Activated naive CD4-positive, alpha-beta T cell treated with anti-CD3 and anti-CD28 coated beads for 36 hours (primary cell): ENCODE measurements at regions not wholly inside any gene's neighbourhood (a gene's known extent, or its start where the extent isn't known, plus 50 kb on each side); places are given as distances from the start of the nearest gene placed in this dataset.

Source experiments
- CTCF ChIA-PET: fragments of 350-600 bp; sonication (Branson Sonifier 250); formaldehyde crosslinking; loops from one replicate; lab custom pipeline; 2021; ENCODE audit warnings: antibody characterized with exemption; lab: Charles Lee
- DNase-seq: peaks from one replicate; pipeline ENCODE4 v3.0.0-alpha.2; 2020
- H3K27ac Mint-ChIP-seq: one replicate; pipeline ENCODE4 v1.8.0; 2021; ENCODE audit warnings: mild to moderate bottlenecking, mixed read lengths
- H3K27me3 Mint-ChIP-seq: one replicate; pipeline ENCODE4 v1.8.0; 2021; ENCODE audit warnings: low read depth, mixed read lengths
- H3K36me3 Mint-ChIP-seq: one replicate; pipeline ENCODE4 v1.8.0; 2021; ENCODE audit warnings: low read depth, mixed read lengths
- H3K4me1 Mint-ChIP-seq: one replicate; pipeline ENCODE4 v1.8.0; 2021; ENCODE audit warnings: low read depth, mixed read lengths
- H3K4me3 Mint-ChIP-seq: one replicate; pipeline ENCODE4 v1.8.0; 2021; ENCODE audit warnings: mild to moderate bottlenecking, moderate library complexity, mixed read lengths
- H3K9me3 Mint-ChIP-seq: one replicate; pipeline ENCODE4 v1.8.0; 2021; ENCODE audit warnings: mixed read lengths
- intact Hi-C: fragments of 100-400 bp; cut with micrococcal nuclease; formaldehyde crosslinking; loops from one replicate; pipeline ENCODE4 v1.15.1; 2023

DNA sequence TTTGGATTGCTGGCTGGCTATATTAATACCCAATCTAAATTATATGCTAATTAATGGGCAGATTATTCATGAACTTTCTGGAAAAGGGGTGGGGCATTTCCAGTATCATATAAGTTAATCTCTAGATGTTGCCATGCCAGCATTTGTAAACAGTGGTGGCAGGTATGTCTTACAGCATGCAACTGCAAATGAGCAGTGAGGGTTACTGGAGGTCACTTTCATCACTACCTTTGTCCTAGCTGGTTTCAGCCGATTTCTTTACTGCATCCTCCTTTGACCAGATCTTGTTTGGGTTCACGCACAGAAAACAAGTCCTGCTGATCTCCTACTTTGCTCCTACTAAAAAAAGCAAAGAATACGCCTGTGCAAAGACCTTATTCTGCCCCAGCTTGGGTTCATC is 89.1 kb upstream of the USP47 start:
- Mint-ChIP-seq H3K4me3 (no peak overlapping the region), H3K9me3 (no peaks in the 10 kb centered on the region), H3K36me3 (no peaks in the 10 kb centered on the region), H3K27me3 (peaks cover 7% of the 10 kb centered on the region), H3K27ac (no peak overlapping the region), H3K4me1 (no peaks in the 10 kb centered on the region)
- no peak for DNase-seq
- intact Hi-C loops: no loop called here
- CTCF ChIA-PET: no interaction called here

GRCh38 chr11:11750017-11750878 is 91.5 kb upstream of the USP47 start:
- Mint-ChIP-seq H3K27me3 (peaks cover 8% of the 10 kb centered on the region), H3K36me3 (no peaks in the 10 kb centered on the region)

GRCh38 chr11:11748706-11749365 is 92.9 kb upstream of the USP47 start:
- no peaks in the 10 kb centered on the region for H3K36me3 Mint-ChIP-seq
- H3K4me3 Mint-ChIP-seq: no peak overlapping the region
- peaks cover 12% of the 10 kb centered on the region for H3K27me3 Mint-ChIP-seq
- DNase-seq: no peak
- H3K27ac Mint-ChIP-seq: no peak overlapping the region
- intact Hi-C loops: no loop called here
- H3K4me1 Mint-ChIP-seq: no peaks in the 10 kb centered on the region
- no peaks in the 10 kb centered on the region for H3K9me3 Mint-ChIP-seq
- CTCF ChIA-PET: interaction anchor here (0.6 kb wide), 1 partner anchor 1419 kb away, joined by 3 read pairs; no protein-coding TSS in a partner anchor

More at GRCh38 chr11:11750017-11750878, 91.5 kb upstream of the USP47 start:
- no peaks in the 10 kb centered on the region for H3K9me3 Mint-ChIP-seq
- no peak overlapping the region for H3K27ac Mint-ChIP-seq
- no peak for DNase-seq
- CTCF ChIA-PET: no interaction called here
- no peaks in the 10 kb centered on the region for H3K4me1 Mint-ChIP-seq
- intact Hi-C loops: no loop called here
- no peak overlapping the region for H3K4me3 Mint-ChIP-seq

GRCh38 chr11:11747570-11747969 is 94.2 kb upstream of the USP47 start:
- Mint-ChIP-seq H3K36me3 (no peaks in the 10 kb centered on the region), H3K9me3 (no peaks in the 10 kb centered on the region), H3K4me3 (no peak overlapping the region), H3K27ac (no peak overlapping the region), H3K4me1 (no peaks in the 10 kb centered on the region), H3K27me3 (peaks cover 11% of the 10 kb centered on the region)
- DNase-seq: no peak
- CTCF ChIA-PET: no interaction called here
- intact Hi-C loops: no loop called here

GRCh38 chr11:11746449-11746848 is 95.3 kb upstream of the USP47 start:
- intact Hi-C loops: no loop called here
- Mint-ChIP-seq H3K27me3 (peaks cover 11% of the 10 kb centered on the region), H3K9me3 (no peaks in the 10 kb centered on the region), H3K36me3 (no peaks in the 10 kb centered on the region), H3K4me1 (no peaks in the 10 kb centered on the region), H3K27ac (no peak overlapping the region), H3K4me3 (no peak overlapping the region)
- CTCF ChIA-PET: no interaction called here
- no peak for DNase-seq

DNA sequence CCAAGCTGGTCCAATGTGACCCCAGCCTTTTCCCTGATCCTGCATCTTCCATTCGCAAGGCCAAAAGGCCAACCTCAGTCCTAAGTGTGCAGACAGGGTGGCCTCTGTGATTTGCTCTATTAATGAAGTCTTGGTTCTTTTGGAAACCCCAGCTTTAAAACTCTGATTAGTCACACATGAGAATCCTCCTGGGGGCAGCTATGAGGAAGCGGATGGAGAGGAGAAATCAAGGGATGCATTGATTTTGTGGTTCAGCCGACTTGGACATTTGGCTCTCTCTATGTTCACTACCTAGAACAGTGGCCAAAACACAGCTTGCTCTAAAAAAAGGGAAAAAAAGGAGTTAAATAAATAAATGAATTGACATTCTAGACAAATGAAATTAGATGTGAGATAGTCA is 98.6 kb upstream of the USP47 start:
- intact Hi-C loops: no loop called here
- H3K27ac Mint-ChIP-seq: no peak overlapping the region
- H3K27me3 Mint-ChIP-seq: peaks cover 10% of the 10 kb centered on the region
- no peaks in the 10 kb centered on the region for H3K9me3 Mint-ChIP-seq
- no peaks in the 10 kb centered on the region for H3K4me1 Mint-ChIP-seq
- H3K36me3 Mint-ChIP-seq: no peaks in the 10 kb centered on the region
- H3K4me3 Mint-ChIP-seq: no peak overlapping the region
- CTCF ChIA-PET: interaction anchor here (0.7 kb wide), 1 partner anchor 1014 kb away, joined by 3 read pairs; no protein-coding TSS in a partner anchor
- DNase-seq: no peak

DNA sequence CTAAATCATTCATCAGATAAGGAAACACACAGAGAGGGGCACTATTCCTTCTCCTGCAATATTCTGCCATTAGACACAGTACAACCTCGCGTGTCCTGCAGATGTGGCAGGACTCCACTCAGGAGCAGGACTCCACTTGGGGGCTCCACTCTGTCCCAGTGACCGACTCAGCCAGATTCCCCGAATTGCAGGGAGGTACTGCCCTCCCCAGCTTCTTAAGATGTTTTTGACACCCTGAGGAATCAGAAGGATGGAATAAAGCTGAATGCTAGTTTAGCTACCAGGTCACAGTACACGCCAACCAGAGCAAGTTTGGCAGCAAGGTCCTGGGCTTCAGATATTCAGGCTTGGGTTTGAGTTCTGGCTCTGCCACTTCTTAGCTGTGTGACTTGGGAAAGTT is 99.3 kb upstream of the USP47 start:
- CTCF ChIA-PET: interaction anchor here (0.7 kb wide), 1 partner anchor 1013 kb away, joined by 3 read pairs; no protein-coding TSS in a partner anchor
- H3K4me1 Mint-ChIP-seq: no peaks in the 10 kb centered on the region
- intact Hi-C loops: no loop called here
- peaks cover 10% of the 10 kb centered on the region for H3K27me3 Mint-ChIP-seq
- no peak overlapping the region for H3K27ac Mint-ChIP-seq
- no peaks in the 10 kb centered on the region for H3K36me3 Mint-ChIP-seq
- no peaks in the 10 kb centered on the region for H3K9me3 Mint-ChIP-seq
- DNase-seq: no peak
- no peak overlapping the region for H3K4me3 Mint-ChIP-seq

DNA sequence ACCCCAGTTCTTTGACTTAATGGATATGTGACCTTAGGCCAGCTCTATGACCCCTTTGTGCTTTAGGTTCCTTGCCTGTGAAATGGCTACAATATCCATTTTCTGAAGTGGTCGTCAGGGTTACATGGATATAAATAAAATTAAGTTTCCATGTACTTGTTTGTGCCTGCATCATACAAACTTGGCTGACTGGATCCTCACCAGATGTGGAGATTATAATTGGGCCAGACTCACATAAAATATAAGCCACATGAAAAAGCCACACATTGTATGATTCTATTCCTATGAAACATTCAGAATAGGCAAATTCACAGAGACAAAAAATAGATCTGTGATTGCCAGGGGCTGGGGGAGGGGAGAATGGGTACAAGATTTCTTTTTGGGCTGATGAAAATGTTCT is 100.9 kb upstream of the USP47 start:
- no peak overlapping the region for H3K27ac Mint-ChIP-seq
- H3K4me1 Mint-ChIP-seq: no peaks in the 10 kb centered on the region
- intact Hi-C loops: no loop called here
- no peak overlapping the region for H3K4me3 Mint-ChIP-seq
- H3K9me3 Mint-ChIP-seq: no peaks in the 10 kb centered on the region
- peaks cover 8% of the 10 kb centered on the region for H3K27me3 Mint-ChIP-seq
- DNase-seq: no peak
- CTCF ChIA-PET: no interaction called here
- H3K36me3 Mint-ChIP-seq: no peaks in the 10 kb centered on the region

- CTCF ChIA-PET: no interaction called here
- Mint-ChIP-seq H3K4me3 (no peak overlapping the region), H3K27ac (no peak overlapping the region), H3K4me1 (no peaks in the 10 kb centered on the region), H3K27me3 (peaks cover 8% of the 10 kb centered on the region), H3K36me3 (no peaks in the 10 kb centered on the region), H3K9me3 (no peaks in the 10 kb centered on the region)
- DNase-seq: no peak
- intact Hi-C loops: no loop called here
Measured at GRCh38 chr11:11740073-11740702, 101.6 kb upstream of the USP47 start.

- no peaks in the 10 kb centered on the region for H3K4me1 Mint-ChIP-seq
- H3K27me3 Mint-ChIP-seq: peaks cover 5% of the 10 kb centered on the region
- DNase-seq: peak; percentile 14
- no peak overlapping the region for H3K4me3 Mint-ChIP-seq
- intact Hi-C loops: no loop called here
- CTCF ChIA-PET: no interaction called here
- H3K36me3 Mint-ChIP-seq: no peaks in the 10 kb centered on the region
- H3K27ac Mint-ChIP-seq: no peak overlapping the region
- no peaks in the 10 kb centered on the region for H3K9me3 Mint-ChIP-seq
Measured at GRCh38 chr11:11738370-11738769, 103.4 kb upstream of the USP47 start.

GRCh38 chr11:11735586-11735985 is 106.2 kb upstream of the USP47 start:
- CTCF ChIA-PET: no interaction called here
- DNase-seq: no peak
- Mint-ChIP-seq H3K4me1 (no peaks in the 10 kb centered on the region), H3K9me3 (no peaks in the 10 kb centered on the region), H3K27ac (no peak overlapping the region), H3K27me3 (peaks cover 4% of the 10 kb centered on the region), H3K4me3 (no peak overlapping the region), H3K36me3 (no peaks in the 10 kb centered on the region)
- intact Hi-C loops: no loop called here

DNA sequence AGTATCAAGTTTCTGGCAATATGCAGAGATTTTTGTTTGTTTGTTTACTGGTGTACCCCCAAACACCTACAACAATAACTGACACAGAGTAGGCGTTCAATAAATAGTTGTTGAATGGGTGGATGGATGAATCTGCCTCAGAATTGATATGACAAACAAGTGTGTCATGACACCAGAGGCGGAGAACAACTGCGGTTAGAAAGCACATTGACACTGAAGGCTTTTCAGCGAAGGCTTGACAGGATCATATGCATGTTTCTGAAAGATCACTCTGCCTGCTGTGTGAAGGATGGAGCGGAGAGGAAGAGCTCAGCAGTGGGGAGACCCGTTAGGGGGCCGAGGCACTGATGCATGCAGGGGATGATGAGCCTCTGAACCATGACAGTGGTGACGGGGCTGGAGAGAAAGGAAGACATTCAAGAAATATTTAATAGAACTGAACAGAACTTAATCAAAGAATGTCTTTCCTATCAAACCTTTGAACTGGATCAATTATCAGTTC is 108.5 kb upstream of the USP47 start:
- peaks cover 8% of the 10 kb centered on the region for H3K27me3 Mint-ChIP-seq
- CTCF ChIA-PET: no interaction called here
- H3K27ac Mint-ChIP-seq: no peak overlapping the region
- H3K9me3 Mint-ChIP-seq: no peaks in the 10 kb centered on the region
- no peaks in the 10 kb centered on the region for H3K4me1 Mint-ChIP-seq
- H3K36me3 Mint-ChIP-seq: no peaks in the 10 kb centered on the region
- no peak for DNase-seq
- intact Hi-C loops: no loop called here
- no peak overlapping the region for H3K4me3 Mint-ChIP-seq
